Thyroid gland (tissue), 4 donors: ENCODE measurements at regions not wholly inside any gene's neighbourhood (a gene's known extent, or its start where the extent isn't known, plus 50 kb on each side); places are given as distances from the start of the nearest gene placed in this dataset.
"Not testable (repeated sequence)": the region's sequence is repeated elsewhere in the genome, so short reads cannot be mapped to it uniquely, and the experiment has no call there.

ENCODE experiments used
- DNase-seq, 2 donors: peaks; one replicate each; pipeline ENCODE4 v3.0.0-alpha.2; 2019
- H3K27ac ChIP-seq, 3 donors: fragments of 200-600 bp; sonication (generic); 1 replicate in 2 of 3; 2 replicates in 1 of 3; pipeline ENCODE4 v1.5.1; 2016 to 2019; ENCODE audit warnings: mild to moderate bottlenecking in 1 of 3, moderate library complexity in 1 of 3
- H3K27me3 ChIP-seq: fragments of 200-600 bp; sonication (generic); one replicate; pipeline ENCODE4 v1.5.1; 2019
- H3K36me3 ChIP-seq, 2 donors: fragments of 200-600 bp; sonication (generic); one replicate each; pipeline ENCODE4 v1.5.1; 2016 to 2019
- H3K4me1 ChIP-seq, 2 donors: fragments of 200-600 bp; sonication (generic); one replicate each; pipeline ENCODE4 v1.5.1; 2017 to 2019
- H3K4me3 ChIP-seq, 3 donors: fragments of 200-600 bp; sonication (generic); replicated peaks in 1 of 3; 1 replicate in 2 of 3; 2 replicates in 1 of 3; pipeline ENCODE4 v1.5.1; 2016; ENCODE audit warnings: mild to moderate bottlenecking in 1 of 3
- H3K9me3 ChIP-seq: fragments of 200-600 bp; sonication (generic); one replicate; pipeline ENCODE4 v1.5.1; 2017
- POLR2A ChIP-seq, 2 donors: fragments of 450-650 bp; IDR thresholded peaks; one replicate each; pipeline ENCODE4 v1.6.1; 2017; ENCODE audit warnings: antibody characterized with exemption in 2 of 2, mild to moderate bottlenecking in 2 of 2, moderate library complexity in 1 of 2
- WGBS, 2 donors: methylation state at CpG; one replicate each; pipeline ENCODE4 v1.1.5; 2017; 5-methylcytosine and 5-hydroxymethylcytosine counted together
- intact Hi-C: fragments of 100-400 bp; cut with DNase I; formaldehyde crosslinking; loops from one replicate; pipeline ENCODE4 v1.15.1; 2023
- TF ChIP-seq, protein P1 (sequence below), 6 experiments: fragments of 200-600 bp in 3 of 6; fragments of 450-650 bp in 3 of 6; sonication (generic) in 3 of 6; IDR thresholded peaks; one replicate each; pipeline ENCODE4 v1.5.1; 2016 to 2019; ENCODE audit warnings: antibody characterized with exemption in 6 of 6, mild to moderate bottlenecking in 2 of 6, inconsistent platforms in 1 of 6, moderate library complexity in 1 of 6

GRCh38 chr15:92825985-92826384 is 74.1 kb upstream of the CHD2 start:
- Histone ChIP-seq H3K9me3 (no peaks in the 10 kb centered on the region), H3K27ac (no peak overlapping the region), H3K27me3 (no peaks in the 10 kb centered on the region), H3K36me3 (no peaks in the 10 kb centered on the region), H3K4me3 (no peak overlapping the region), H3K4me1 (peaks cover 11 to 22% of the 10 kb centered on the region in 2 donors)
- intact Hi-C loops: no loop called here
- TF ChIP-seq, protein P1, sequence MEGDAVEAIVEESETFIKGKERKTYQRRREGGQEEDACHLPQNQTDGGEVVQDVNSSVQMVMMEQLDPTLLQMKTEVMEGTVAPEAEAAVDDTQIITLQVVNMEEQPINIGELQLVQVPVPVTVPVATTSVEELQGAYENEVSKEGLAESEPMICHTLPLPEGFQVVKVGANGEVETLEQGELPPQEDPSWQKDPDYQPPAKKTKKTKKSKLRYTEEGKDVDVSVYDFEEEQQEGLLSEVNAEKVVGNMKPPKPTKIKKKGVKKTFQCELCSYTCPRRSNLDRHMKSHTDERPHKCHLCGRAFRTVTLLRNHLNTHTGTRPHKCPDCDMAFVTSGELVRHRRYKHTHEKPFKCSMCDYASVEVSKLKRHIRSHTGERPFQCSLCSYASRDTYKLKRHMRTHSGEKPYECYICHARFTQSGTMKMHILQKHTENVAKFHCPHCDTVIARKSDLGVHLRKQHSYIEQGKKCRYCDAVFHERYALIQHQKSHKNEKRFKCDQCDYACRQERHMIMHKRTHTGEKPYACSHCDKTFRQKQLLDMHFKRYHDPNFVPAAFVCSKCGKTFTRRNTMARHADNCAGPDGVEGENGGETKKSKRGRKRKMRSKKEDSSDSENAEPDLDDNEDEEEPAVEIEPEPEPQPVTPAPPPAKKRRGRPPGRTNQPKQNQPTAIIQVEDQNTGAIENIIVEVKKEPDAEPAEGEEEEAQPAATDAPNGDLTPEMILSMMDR (IDR thresholded peaks at IDR 0.05): no peak
- no peak for TF ChIP-seq POLR2A (IDR thresholded peaks at IDR 0.05)
- 48 to 72% methylated on average over 2 of the region's 2 CpGs for WGBS, 2 donors
- DNase-seq: no peak

DNA sequence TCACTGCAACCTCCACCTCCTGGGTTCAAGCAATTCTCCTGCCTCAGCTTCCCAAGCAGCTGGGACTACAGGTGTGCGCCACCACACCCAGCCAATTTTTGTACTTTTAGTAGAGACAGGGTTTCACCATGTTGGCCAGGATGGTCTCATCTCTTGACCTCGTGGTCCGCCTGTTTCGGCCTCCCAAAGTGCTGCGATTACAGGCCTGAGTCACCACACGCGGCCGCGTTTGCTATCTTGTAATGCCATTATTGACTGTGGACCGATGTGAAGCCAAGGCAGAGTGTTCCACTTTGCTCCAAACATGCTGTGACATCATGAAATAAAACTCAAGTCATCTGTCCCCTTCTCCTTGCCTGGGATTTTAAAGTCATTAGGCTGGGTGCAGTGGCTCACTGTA is 72.1 kb upstream of the CHD2 start:
- DNase-seq, intact Hi-C loops, H3K36me3 ChIP-seq, H3K9me3 ChIP-seq, H3K27me3 ChIP-seq, H3K27ac ChIP-seq, H3K4me3 ChIP-seq: not testable (repeated sequence)
- peaks cover 28 to 30% of the 10 kb centered on the region in 2 donors for H3K4me1 ChIP-seq
- 97% methylated on average over 10 of the region's 10 CpGs for WGBS, 2 donors

DNA sequence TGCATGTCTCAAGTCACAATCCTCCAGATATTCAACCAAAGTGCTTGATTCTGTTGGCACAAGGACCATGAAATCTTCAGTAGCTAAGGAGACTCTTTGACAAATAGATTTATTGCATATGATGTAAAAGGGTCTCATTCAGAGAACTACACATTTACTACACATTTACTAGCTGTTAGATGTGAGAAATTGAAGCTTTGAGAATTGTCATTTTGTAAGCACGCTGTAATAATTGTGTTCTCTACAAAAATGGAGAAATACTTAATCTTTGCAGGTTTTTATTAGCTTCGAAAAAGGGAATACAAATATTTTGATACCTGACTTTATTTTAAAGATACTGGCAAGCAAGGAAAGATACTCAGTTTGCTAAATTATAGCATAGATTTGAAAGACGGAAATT is 70.2 kb upstream of the CHD2 start:
- no peaks in the 10 kb centered on the region for H3K9me3 ChIP-seq
- 90 to 92% methylated on average over 3 of the region's 3 CpGs for WGBS, 2 donors
- TF ChIP-seq, protein P1 (IDR thresholded peaks at IDR 0.05): no peak
- no peak for TF ChIP-seq POLR2A (IDR thresholded peaks at IDR 0.05)
- DNase-seq: no peak
- no peak overlapping the region for H3K4me3 ChIP-seq
- H3K4me1 ChIP-seq: peaks cover 39 to 45% of the 10 kb centered on the region in 2 donors
- peak overlapping the region; percentile 95 to 99 (median 98) for H3K27ac ChIP-seq
- H3K27me3 ChIP-seq: no peaks in the 10 kb centered on the region
- no peaks in the 10 kb centered on the region for H3K36me3 ChIP-seq
- intact Hi-C loops: no loop called here

- Histone ChIP-seq H3K27me3 (no peaks in the 10 kb centered on the region), H3K9me3 (no peaks in the 10 kb centered on the region), H3K4me1 (peaks cover 39 to 45% of the 10 kb centered on the region in 2 donors), H3K36me3 (no peaks in the 10 kb centered on the region), H3K27ac (peak overlapping the region; percentile 95 to 99 (median 98)), H3K4me3 (no peak overlapping the region)
- TF ChIP-seq POLR2A (IDR thresholded peaks at IDR 0.05): no peak
- TF ChIP-seq, protein P1 (IDR thresholded peaks at IDR 0.05): no peak
- DNase-seq: no peak
- intact Hi-C loops: no loop called here
- 11 to 12% methylated on average over 3 of the region's 3 CpGs for WGBS, 2 donors
Measured at GRCh38 chr15:92831336-92831654, 68.8 kb upstream of the CHD2 start.

GRCh38 chr15:92831655-92832328 is 68.3 kb upstream of the CHD2 start:
- Histone ChIP-seq H3K27ac (peak overlapping the region; percentile 95 to 99 (median 98)), H3K27me3 (no peaks in the 10 kb centered on the region), H3K9me3 (no peaks in the 10 kb centered on the region), H3K4me1 (peaks cover 39 to 45% of the 10 kb centered on the region in 2 donors), H3K36me3 (no peaks in the 10 kb centered on the region), H3K4me3 (peak overlapping the region in 1 of 3 donors; percentile 16)
- WGBS, 2 donors: 0 to 1% methylated on average over 1 to 10 of the region's 10 CpGs
- peak; percentile 97 to 99 for DNase-seq
- TF ChIP-seq, protein P1 (IDR thresholded peaks at IDR 0.05): no peak
- TF ChIP-seq POLR2A (IDR thresholded peaks at IDR 0.05): peak in 1 of 2 donors; percentile 96
- intact Hi-C loops: no loop called here
